Lower leg skin (tissue), 4 donors: ENCODE measurements at regions not wholly inside any gene's neighbourhood (a gene's known extent, or its start where the extent isn't known, plus 50 kb on each side); places are given as distances from the start of the nearest gene placed in this dataset.

Source experiments
- DNase-seq, 2 donors: peaks; one replicate each; pipeline ENCODE4 v3.0.0-alpha.2; 2019; ENCODE audit warnings: low spot score in 2 of 2
- H3K4me3 ChIP-seq: fragments of 200-600 bp; sonication (generic); 2 replicates; pipeline ENCODE4 v1.5.1; 2017; ENCODE audit warnings: mild to moderate bottlenecking, low read depth; ENCODE audit not compliant: poor library complexity, severe bottlenecking
- CTCF ChIP-seq, 3 donors: fragments of 450-650 bp; IDR thresholded peaks; one replicate each; pipeline ENCODE4 v1.5.1; 2016; ENCODE audit warnings: antibody characterized with exemption in 3 of 3, mild to moderate bottlenecking in 3 of 3, moderate library complexity in 2 of 3
- POLR2A ChIP-seq, 2 donors: fragments of 450-650 bp; IDR thresholded peaks; one replicate each; pipeline ENCODE4 v1.6.1; 2016 to 2017; ENCODE audit warnings: antibody characterized with exemption in 2 of 2, mild to moderate bottlenecking in 1 of 2, moderate library complexity in 1 of 2
- WGBS, 2 donors: methylation state at CpG; one replicate each; pipeline ENCODE4 v1.1.5; 2018; 5-methylcytosine and 5-hydroxymethylcytosine counted together
- intact Hi-C: fragments of 100-400 bp; cut with DNase I; formaldehyde crosslinking; loops from one replicate; pipeline ENCODE4 v1.15.0; 2023; ENCODE audit warnings: low total_unique reads

- WGBS, 2 donors: 59 to 82% methylated on average over 26 of the region's 26 CpGs
- TF ChIP-seq CTCF (IDR thresholded peaks at IDR 0.05) (no peak), POLR2A (IDR thresholded peaks at IDR 0.05) (no peak)
- intact Hi-C loops: no loop called here
- no peak overlapping the region for H3K4me3 ChIP-seq
- no peak for DNase-seq
Observed at GRCh38 chr2:120935339-120936313, 200.0 kb downstream of the GLI2 start.

GRCh38 chr2:120936476-120937334 is 201.0 kb downstream of the GLI2 start:
- no peak for DNase-seq
- WGBS, 2 donors: 81 to 84% methylated on average over 10 of the region's 10 CpGs
- intact Hi-C loops: no loop called here
- TF ChIP-seq CTCF (IDR thresholded peaks at IDR 0.05) (no peak), POLR2A (IDR thresholded peaks at IDR 0.05) (no peak)
- H3K4me3 ChIP-seq: no peak overlapping the region

- intact Hi-C loops: no loop called here
- TF ChIP-seq CTCF (IDR thresholded peaks at IDR 0.05) (no peak), POLR2A (IDR thresholded peaks at IDR 0.05) (no peak)
- no peak for DNase-seq
- 58 to 64% methylated on average over 6 of the region's 6 CpGs for WGBS, 2 donors
- no peak overlapping the region for H3K4me3 ChIP-seq
Observed at GRCh38 chr2:120937686-120938044, 202.0 kb downstream of the GLI2 start.

- H3K4me3 ChIP-seq: no peak overlapping the region
- no peak for TF ChIP-seq POLR2A (IDR thresholded peaks at IDR 0.05)
- TF ChIP-seq CTCF (IDR thresholded peaks at IDR 0.05): no peak
- intact Hi-C loops: no loop called here
- no peak for DNase-seq
- 43 to 47% methylated on average over 11 of the region's 11 CpGs for WGBS, 2 donors
Observed at GRCh38 chr2:120938045-120938771, 202.5 kb downstream of the GLI2 start.

GRCh38 chr2:120939595-120940318 is 204.1 kb downstream of the GLI2 start:
- TF ChIP-seq POLR2A (IDR thresholded peaks at IDR 0.05): no peak
- TF ChIP-seq CTCF (IDR thresholded peaks at IDR 0.05): no peak
- no peak for DNase-seq
- intact Hi-C loops: no loop called here
- 68% methylated on average over 9 of the region's 9 CpGs for whole genome bisulfite sequencing, 2 donors
- no peak overlapping the region for H3K4me3 ChIP-seq
